ENCODE measurements at regions not wholly inside any gene's neighbourhood (a gene's known extent, or its start where the extent isn't known, plus 50 kb on each side); places are given as distances from the start of the nearest gene placed in this dataset.

GRCh38 chr2:153213022-153213421 lies 265.5 kb downstream of the RPRM start:
- no peaks in the 10 kb centered on the region for H3K9me3 ChIP-seq
- DNase-seq (no peak), ATAC-seq (no peak)
- no peak overlapping the region for H3K4me3 ChIP-seq
- no peaks in the 10 kb centered on the region for H3K4me1 ChIP-seq
- no peak overlapping the region for H3K27ac ChIP-seq
- no peak for TF ChIP-seq CTCF (IDR thresholded peaks at IDR 0.05)
- H3K27me3 ChIP-seq (ENCODE audit: low read depth) = no peaks in the 10 kb centered on the region
- no peaks in the 10 kb centered on the region for H3K36me3 ChIP-seq
- intact Hi-C loops (cut with DNase I) = no loop called here

GRCh38 chr2:153197402-153198386 lies 280.9 kb downstream of the RPRM start:
- intact Hi-C loops (cut with DNase I) = no loop called here
- ATAC-seq = no peak
- H3K27me3 ChIP-seq (ENCODE audit: low read depth) = no peaks in the 10 kb centered on the region
- no peaks in the 10 kb centered on the region for H3K9me3 ChIP-seq
- no peak overlapping the region for H3K27ac ChIP-seq
- no peaks in the 10 kb centered on the region for H3K4me1 ChIP-seq
- H3K4me3 ChIP-seq = no peak overlapping the region
- no peaks in the 10 kb centered on the region for H3K36me3 ChIP-seq
- no peak for DNase-seq
- TF ChIP-seq CTCF (IDR thresholded peaks at IDR 0.05) = no peak

GRCh38 chr2:153196378-153197058 lies 282.0 kb downstream of the RPRM start:
- H3K36me3 ChIP-seq = no peaks in the 10 kb centered on the region
- DNase-seq (no peak), ATAC-seq (peak in 1 of 2 donors; percentile 43)
- no peaks in the 10 kb centered on the region for H3K4me1 ChIP-seq
- intact Hi-C loops (cut with DNase I) = no loop called here
- no peaks in the 10 kb centered on the region for H3K9me3 ChIP-seq
- H3K4me3 ChIP-seq = no peak overlapping the region
- H3K27me3 ChIP-seq (ENCODE audit: low read depth) = no peaks in the 10 kb centered on the region
- no peak overlapping the region for H3K27ac ChIP-seq
- no peak for TF ChIP-seq CTCF (IDR thresholded peaks at IDR 0.05)

- DNase-seq (no peak), ATAC-seq (no peak)
- no peaks in the 10 kb centered on the region for H3K9me3 ChIP-seq
- H3K36me3 ChIP-seq = no peaks in the 10 kb centered on the region
- no peaks in the 10 kb centered on the region for H3K4me1 ChIP-seq
- TF ChIP-seq CTCF (IDR thresholded peaks at IDR 0.05) = no peak
- no peak overlapping the region for H3K27ac ChIP-seq
- no peaks in the 10 kb centered on the region for H3K27me3 ChIP-seq (ENCODE audit: low read depth)
- intact Hi-C loops (cut with DNase I) = no loop called here
- H3K4me3 ChIP-seq = no peak overlapping the region
Observed at GRCh38 chr2:153195342-153195741, 283.2 kb downstream of the RPRM start.

- intact Hi-C loops (cut with DNase I) = no loop called here
- ATAC-seq = no peak
- H3K27ac ChIP-seq = no peak overlapping the region
- no peaks in the 10 kb centered on the region for H3K27me3 ChIP-seq (ENCODE audit: low read depth)
- peaks cover 8% of the 10 kb centered on the region for H3K9me3 ChIP-seq
- H3K4me3 ChIP-seq = no peak overlapping the region
- no peak for TF ChIP-seq CTCF (IDR thresholded peaks at IDR 0.05)
- H3K4me1 ChIP-seq = no peaks in the 10 kb centered on the region
- DNase-seq = no peak
- no peaks in the 10 kb centered on the region for H3K36me3 ChIP-seq
Observed at GRCh38 chr2:153189091-153189888, 289.3 kb downstream of the RPRM start.
